HG03280 (cell line): ENCODE measurements at regions not wholly inside any gene's neighbourhood (a gene's known extent, or its start where the extent isn't known, plus 50 kb on each side); places are given as distances from the start of the nearest gene placed in this dataset.

Source experiments
- ATAC-seq: cut with Tn5 transposase; IDR thresholded peaks from one replicate; pipeline ENCODE4 v1.9.1; 2021; ENCODE audit warnings: mild to moderate bottlenecking, moderate library complexity; ENCODE audit not compliant: unreplicated experiment

DNA sequence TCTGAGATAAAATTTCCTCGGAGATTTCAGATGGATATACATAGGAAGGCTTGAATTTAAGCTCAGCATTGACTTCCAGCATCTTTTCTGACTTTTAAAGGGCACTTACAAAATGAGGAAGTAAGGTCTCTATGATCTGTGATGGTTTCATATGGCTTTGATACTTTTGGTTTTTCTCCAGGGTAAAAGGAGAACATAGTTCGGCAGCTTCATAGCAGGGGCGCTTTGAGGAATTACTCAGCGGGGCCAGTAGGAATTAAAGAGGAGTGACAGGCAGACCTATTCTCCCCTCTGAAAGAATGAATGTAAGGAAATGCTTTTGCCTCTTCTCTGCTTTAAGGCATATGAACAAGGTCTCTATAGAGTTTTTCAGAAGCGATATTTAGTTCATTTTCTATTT is 80.0 kb upstream of the PCDH15 start:
- ATAC-seq = no peak

DNA sequence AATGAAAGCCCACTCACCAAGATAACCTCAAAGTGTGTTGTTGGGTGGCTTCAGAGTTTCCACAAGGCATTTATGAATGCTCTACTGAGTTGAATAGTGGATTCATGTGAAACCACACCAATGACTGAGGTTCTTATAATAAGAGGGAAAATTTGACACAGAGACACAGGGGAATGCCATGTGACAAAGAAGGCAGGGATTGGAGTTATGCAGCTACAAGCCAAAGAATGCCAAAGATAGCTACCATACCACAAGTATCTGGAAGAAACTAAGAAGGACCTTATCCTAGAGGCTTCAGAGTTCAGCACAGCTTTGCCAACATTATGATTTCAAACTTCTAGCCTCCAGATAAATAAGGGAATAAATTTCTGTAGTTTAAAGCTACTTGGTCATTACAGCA is 68.0 kb upstream of the PCDH15 start:
- ATAC-seq = no peak

DNA sequence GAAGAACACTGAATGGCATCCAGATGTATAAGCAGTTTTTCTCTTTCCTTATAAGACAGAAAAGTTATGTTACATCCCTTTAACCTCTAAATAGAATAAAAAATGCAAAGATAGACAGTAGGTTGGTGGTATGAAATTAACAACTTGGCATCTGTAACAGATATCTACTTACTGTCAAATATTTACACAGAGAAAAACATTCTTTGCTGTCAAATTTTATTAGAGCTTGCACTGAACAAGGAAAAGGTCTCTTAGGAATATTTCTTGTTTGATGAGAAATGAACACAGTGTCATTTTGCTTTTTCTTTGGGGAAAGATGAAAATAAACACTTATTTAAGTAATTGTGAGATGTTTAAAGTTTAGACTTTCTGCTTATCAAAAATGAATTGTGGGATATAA is 65.6 kb upstream of the PCDH15 start:
- no peak for ATAC-seq

DNA sequence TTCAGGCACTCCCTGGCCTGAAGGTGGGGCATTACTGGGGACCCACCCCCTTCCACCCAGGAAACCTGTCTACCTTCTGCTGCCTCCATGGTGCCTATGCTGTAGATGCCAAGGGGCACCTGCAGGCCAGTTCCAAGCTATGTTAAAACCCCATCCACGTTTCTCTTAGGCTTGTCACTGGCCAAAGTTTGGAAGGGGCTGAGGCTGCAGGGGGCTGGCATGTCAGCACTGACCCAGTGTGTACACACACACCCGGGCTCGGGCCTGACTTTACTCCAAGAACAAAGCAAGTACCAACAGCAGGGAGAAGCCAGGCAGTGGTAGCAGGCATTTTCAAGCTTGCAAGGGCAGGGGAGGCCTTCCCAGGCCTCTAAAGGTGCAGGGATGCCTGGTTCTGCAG is 53.8 kb upstream of the PCDH15 start:
- ATAC-seq = no peak

- ATAC-seq = no peak
Observed at GRCh38 chr10:54854389-54854788, 53.4 kb upstream of the PCDH15 start.

- ATAC-seq = no peak
Observed at GRCh38 chr10:54853883-54854282, 52.9 kb upstream of the PCDH15 start.
